Adipose tissue (tissue), 3 donors: ENCODE measurements at regions not wholly inside any gene's neighbourhood (a gene's known extent, or its start where the extent isn't known, plus 50 kb on each side); places are given as distances from the start of the nearest gene placed in this dataset.
A peak's percentile ranks its signal among the peaks of the same experiment; 100 is the strongest.

Source experiments
- H3K27ac ChIP-seq: one replicate; pipeline ENCODE4 v1.5.1; 2013; ENCODE audit warnings: low read depth, low read length
- WGBS, 3 donors: extraction: QIAGEN DNeasy Blood & Tissue Kit; methylation state at CpG; one replicate each; pipeline ENCODE4 v1.1.7; 2013; 5-methylcytosine and 5-hydroxymethylcytosine counted together
- donor health status: healthy with polysubstance abuse.
- donor health status: Bipolar disorder and iron deficiency.
- donor health status: healthy.

DNA sequence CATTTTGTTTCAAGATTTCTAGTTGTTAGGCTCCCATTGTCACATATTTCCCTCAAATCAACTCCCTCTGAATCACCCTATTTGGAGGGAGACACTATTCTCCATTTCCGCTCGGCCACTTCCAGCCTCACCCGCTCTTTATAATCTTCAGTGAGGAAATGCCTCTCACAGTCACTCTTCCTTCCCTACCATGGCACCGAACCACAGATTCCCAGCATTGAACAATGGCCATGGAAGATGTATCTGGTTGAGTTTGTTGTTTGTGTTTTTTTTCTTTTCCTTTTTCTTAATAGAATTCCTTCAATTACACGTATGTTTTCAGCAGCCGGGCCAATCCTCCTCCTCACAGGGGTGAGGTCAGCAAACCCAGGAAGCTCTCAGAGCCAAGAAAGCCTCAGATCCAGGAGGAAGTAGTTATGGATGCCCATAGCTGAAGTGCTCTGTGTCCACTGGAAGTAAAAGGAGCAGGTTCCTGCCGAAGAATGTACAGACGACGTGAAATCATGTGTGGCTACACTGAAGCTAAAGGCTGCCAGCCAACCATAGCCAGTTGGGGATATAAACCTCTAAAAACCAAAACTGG, 472.1 kb downstream of the FOXO1 start:
- WGBS, 3 donors: 42 to 68% (median 50%) methylated on average over 9 of the region's 9 CpGs
- no peak overlapping the region for H3K27ac ChIP-seq

- H3K27ac ChIP-seq: no peak overlapping the region
- 95 to 97% (median 96%) methylated on average over 8 of the region's 8 CpGs for WGBS, 3 donors
Observed at GRCh38 chr13:40197049-40197448, 469.4 kb downstream of the FOXO1 start.

- no peak overlapping the region for H3K27ac ChIP-seq
- 68 to 85% (median 68%) methylated on average over 4 of the region's 4 CpGs for WGBS, 3 donors
Observed at GRCh38 chr13:40197936-40198595, 468.4 kb downstream of the FOXO1 start.

DNA sequence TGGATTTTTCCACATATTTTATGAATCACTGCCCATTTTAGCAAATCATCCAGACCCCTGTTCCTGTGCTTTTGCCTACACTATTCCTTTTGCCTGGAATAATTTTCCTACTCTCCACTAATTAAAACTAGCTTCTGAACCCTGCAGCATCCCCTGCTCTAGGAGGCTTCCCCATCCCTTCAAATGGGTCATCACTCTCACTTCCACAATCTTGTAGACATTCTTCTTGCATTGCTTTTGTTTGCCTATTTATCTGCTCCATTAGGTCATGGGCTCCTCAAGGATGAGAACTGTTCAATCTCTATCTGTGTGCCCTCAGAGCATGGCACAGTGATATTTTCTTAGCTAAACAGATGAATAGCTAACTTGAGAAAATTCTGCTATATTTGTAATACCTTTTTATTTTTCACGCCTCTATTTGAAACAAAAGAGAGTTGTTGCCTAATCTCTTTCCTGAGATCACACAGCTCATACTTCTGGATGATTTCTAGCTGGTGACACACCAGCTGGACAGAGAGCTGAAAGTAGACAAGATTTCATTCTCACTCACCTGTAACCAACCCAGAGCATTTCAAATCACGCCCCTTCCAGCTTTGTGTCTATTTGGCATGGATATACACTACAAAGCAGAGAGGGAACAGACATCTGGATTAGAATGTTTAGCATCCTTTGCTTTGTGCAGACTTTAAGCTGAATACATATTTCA, 466.0 kb downstream of the FOXO1 start:
- WGBS, 3 donors: 84 to 91% (median 85%) methylated on average over 2 of the region's 2 CpGs
- H3K27ac ChIP-seq: no peak overlapping the region

- H3K27ac ChIP-seq: no peak overlapping the region
- 92 to 97% (median 95%) methylated on average over 1 of the region's 1 CpG for WGBS, 3 donors
Observed at GRCh38 chr13:40204246-40204645, 462.2 kb downstream of the FOXO1 start.

DNA sequence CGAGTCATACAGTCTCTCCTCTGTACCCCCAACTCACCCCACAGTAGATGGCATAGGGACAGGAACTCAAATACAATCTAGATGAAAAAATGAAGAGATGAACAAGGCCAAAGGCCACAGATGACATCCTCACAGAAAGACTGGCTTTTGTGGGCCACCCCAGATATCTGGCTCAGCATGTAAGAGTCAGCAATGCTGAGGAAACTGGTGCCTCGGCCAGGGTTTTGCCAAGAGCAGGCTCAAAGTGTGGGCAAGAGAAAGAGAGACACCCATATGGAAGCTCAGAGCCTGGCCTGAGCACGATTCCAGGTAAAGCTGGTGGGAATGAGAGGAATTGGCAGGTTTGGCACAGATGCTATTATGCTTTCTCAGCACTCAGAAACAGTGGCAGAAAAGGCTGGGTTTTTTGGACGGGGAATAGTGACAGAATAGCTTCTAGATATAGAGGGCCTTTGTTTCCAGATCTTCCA, 460.6 kb downstream of the FOXO1 start:
- WGBS, 3 donors: 76 to 94% (median 90%) methylated on average over 4 of the region's 4 CpGs
- H3K27ac ChIP-seq: no peak overlapping the region

GRCh38 chr13:40206241-40207000, 460.0 kb downstream of the FOXO1 start:
- H3K27ac ChIP-seq: no peak overlapping the region

GRCh38 chr13:40207001-40207478, 459.4 kb downstream of the FOXO1 start:
- 83 to 91% (median 85%) methylated on average over 6 of the region's 6 CpGs for WGBS, 3 donors
- H3K27ac ChIP-seq: no peak overlapping the region

More at GRCh38 chr13:40206241-40207000, 460.0 kb downstream of the FOXO1 start:
- WGBS, 3 donors: 69 to 76% (median 71%) methylated on average over 6 of the region's 6 CpGs

- no peak overlapping the region for H3K27ac ChIP-seq
- whole genome bisulfite sequencing, 3 donors: 89 to 95% (median 93%) methylated on average over 4 of the region's 4 CpGs
Observed at GRCh38 chr13:40208517-40208916, 457.9 kb downstream of the FOXO1 start.

DNA sequence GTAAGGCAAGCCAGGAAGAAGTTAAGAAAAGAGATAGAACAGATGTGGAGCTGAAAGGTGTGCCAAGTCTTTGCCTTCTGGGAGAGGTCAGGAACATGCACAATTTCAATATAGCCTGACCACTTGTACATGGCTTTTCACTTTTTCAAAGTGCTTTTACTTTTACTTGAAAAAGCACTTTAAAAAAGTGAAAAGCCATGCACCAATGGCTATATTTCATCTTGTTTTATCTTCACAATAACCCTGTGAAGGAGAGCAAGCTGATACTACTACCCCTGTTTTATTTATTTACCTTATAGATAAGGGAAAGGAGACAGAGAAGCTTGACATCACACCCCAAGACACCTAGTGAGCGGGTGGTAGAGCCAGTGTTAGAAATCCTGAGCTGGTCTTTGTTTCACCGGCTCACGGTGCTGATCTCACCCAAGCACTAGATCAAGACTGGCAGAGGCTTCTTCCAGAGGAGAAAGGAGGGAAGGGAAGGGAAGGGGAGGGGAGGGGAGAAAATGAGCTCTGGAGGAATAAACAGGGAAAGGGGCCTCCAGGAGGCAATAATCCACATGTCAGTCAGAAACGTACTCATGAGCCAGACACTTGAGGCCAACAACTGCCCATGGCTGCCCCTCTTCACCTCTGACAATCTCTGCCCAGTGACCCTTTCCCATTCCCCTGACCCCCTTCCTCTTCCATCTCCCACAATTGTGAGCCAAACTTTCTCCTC, 455.4 kb downstream of the FOXO1 start:
- WGBS, 3 donors: 63 to 74% (median 70%) methylated on average over 4 of the region's 4 CpGs
- H3K27ac ChIP-seq: no peak overlapping the region

DNA sequence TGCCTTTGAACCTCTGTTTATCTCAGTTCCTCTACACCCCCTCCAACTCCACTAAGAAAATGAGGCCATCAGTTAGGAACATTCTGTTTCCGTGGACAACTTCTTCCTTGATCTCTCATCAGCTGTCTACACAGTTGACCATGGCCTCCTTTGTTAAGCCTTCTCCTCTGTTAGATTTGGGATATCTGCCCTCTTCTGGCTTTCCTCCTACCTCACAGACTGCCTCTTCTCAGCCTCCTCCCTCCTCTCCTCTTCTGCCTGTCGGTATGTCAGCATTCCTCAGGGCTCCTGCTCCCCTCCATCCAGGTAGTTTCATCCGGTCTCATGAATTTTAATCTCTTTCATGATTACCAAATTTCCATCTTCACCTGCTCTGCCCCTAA, 454.9 kb downstream of the FOXO1 start:
- no peak overlapping the region for H3K27ac ChIP-seq
- WGBS, 3 donors: 89 to 95% (median 93%) methylated on average over 3 of the region's 3 CpGs

- H3K27ac ChIP-seq: no peak overlapping the region
Observed at GRCh38 chr13:40213779-40214178, 452.7 kb downstream of the FOXO1 start.

- H3K27ac ChIP-seq: no peak overlapping the region
- WGBS, 3 donors: 71 to 84% (median 79%) methylated on average over 1 of the region's 1 CpG
Observed at GRCh38 chr13:40215311-40215710, 451.1 kb downstream of the FOXO1 start.

DNA sequence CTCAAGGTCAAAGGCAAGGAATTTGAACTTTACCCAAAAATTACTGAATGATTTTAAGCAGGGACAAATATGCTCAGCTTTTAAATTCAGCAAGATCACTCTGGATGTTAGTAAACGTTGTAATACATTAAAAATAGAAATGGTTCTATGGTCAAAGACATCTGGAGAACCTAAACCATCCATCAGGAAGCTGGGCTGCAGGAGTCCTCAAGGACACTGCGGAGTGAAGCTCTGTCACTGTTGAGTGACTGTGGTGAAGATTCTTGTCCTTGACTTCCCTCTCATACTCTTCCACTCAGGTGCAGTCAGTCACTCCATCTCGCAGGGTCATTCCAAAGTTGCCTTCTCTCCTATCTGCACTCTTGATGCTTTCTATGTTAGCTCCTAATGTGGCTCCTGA, 450.7 kb downstream of the FOXO1 start:
- H3K27ac ChIP-seq: no peak overlapping the region
- 85 to 89% (median 85%) methylated on average over 3 of the region's 3 CpGs for WGBS, 3 donors

DNA sequence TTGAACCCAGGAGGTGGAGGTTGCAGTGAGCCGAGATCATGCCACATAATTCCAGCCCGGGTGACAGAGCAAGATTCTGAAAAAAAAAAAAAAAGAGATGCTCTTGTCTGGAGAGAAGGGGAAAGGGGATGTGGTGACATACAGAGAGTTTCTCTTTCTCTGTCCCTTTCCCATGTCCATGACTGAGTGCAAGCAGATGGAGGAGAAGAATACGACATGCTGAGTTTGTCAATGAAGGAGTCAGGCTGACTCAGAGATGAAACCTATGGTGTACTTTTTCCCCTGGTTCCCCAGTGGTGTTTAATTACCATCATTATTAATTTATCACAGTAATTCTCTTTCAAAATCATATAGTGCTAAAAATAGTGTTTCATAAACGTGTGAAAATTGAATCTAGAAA, 448.8 kb downstream of the FOXO1 start:
- H3K27ac ChIP-seq: no peak overlapping the region
- WGBS, 3 donors: 67 to 79% (median 76%) methylated on average over 4 of the region's 4 CpGs

- no peak overlapping the region for H3K27ac ChIP-seq
- 86 to 93% (median 90%) methylated on average over 12 of the region's 12 CpGs for WGBS, 3 donors
Observed at GRCh38 chr13:40220299-40220935, 446.0 kb downstream of the FOXO1 start.

- WGBS, 3 donors: 0 to 52% (median 0%) methylated on average over 1 of the region's 1 CpG
Observed at GRCh38 chr13:40221131-40221459, 445.3 kb downstream of the FOXO1 start.

More at GRCh38 chr13:40221131-40221459, 445.3 kb downstream of the FOXO1 start:
- H3K27ac ChIP-seq: peak overlapping the region; percentile 13
